PC-3 (cell line): ENCODE measurements at regions not wholly inside any gene's neighbourhood (a gene's known extent, or its start where the extent isn't known, plus 50 kb on each side); places are given as distances from the start of the nearest gene placed in this dataset.

Source experiments
- EZH2phosphoT487 ChIP-seq: fragments of 300-600 bp; sonication (generic); IDR thresholded peaks from 2 replicates; pipeline ENCODE4 v1.6.1; 2018; ENCODE audit warnings: mild to moderate bottlenecking, antibody characterized with exemption, low read length, borderline replicate concordance
- TF ChIP-seq, protein P1 (sequence below): fragments of 300-600 bp; sonication (generic); conservative IDR thresholded peaks from 2 replicates; pipeline ENCODE4 v1.5.1; 2017; ENCODE audit warnings: antibody characterized with exemption, low read depth, mild to moderate bottlenecking, low read length

DNA sequence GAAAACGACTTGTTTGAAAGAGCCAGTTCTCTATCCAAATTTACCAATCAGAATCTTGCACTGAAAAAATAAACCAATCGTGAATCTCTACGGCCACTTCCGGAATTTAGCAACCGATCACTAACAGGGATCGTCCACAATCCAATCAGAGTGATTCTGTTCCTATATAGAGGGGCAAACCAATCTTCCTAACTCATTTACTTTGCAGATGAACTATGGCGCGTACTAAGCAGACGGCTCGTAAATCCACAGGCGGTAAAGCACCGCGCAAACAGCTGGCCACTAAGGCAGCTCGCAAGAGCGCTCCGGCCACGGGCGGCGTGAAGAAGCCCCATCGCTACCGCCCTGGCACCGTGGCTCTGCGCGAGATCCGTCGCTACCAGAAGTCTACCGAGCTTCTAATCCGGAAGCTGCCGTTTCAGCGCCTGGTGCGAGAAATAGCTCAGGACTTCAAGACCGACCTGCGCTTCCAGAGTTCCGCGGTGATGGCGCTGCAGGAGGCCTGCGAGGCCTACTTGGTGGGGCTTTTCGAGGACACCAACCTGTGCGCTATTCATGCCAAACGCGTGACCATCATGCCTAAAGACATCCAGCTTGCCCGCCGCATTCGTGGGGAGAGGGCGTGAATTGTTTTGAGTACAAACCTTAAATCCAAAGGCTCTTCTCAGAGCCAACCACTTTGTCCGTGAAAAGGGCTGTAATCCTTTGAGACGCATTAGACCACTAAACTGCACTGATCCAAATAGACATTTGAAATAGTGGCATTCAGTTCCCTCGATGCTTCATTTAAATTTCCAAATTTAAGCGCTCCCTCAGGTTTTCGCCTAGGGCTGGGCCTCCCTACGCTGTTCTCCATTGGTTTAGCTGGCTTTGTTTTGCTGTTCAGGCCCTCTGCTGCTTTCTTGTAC is 138.0 kb downstream of the HFE start:
- TF ChIP-seq, protein P1, sequence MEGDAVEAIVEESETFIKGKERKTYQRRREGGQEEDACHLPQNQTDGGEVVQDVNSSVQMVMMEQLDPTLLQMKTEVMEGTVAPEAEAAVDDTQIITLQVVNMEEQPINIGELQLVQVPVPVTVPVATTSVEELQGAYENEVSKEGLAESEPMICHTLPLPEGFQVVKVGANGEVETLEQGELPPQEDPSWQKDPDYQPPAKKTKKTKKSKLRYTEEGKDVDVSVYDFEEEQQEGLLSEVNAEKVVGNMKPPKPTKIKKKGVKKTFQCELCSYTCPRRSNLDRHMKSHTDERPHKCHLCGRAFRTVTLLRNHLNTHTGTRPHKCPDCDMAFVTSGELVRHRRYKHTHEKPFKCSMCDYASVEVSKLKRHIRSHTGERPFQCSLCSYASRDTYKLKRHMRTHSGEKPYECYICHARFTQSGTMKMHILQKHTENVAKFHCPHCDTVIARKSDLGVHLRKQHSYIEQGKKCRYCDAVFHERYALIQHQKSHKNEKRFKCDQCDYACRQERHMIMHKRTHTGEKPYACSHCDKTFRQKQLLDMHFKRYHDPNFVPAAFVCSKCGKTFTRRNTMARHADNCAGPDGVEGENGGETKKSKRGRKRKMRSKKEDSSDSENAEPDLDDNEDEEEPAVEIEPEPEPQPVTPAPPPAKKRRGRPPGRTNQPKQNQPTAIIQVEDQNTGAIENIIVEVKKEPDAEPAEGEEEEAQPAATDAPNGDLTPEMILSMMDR = no peak
- no peak for TF ChIP-seq EZH2phosphoT487
